DND-41 (cell line): ENCODE measurements at regions not wholly inside any gene's neighbourhood (a gene's known extent, or its start where the extent isn't known, plus 50 kb on each side); places are given as distances from the start of the nearest gene placed in this dataset.

Experiments
- ATAC-seq: fragments of 200-7000 bp; cut with Tn5 transposase; 3 replicates; pipeline ENCODE4 v1.9.1; 2021; ENCODE audit warnings: low read depth; ENCODE audit not compliant: insufficient read depth
- DNase-seq: peaks from one replicate; pipeline ENCODE4 v3.0.0-alpha.2; 2020
- H2AFZ ChIP-seq: 2 replicates; pipeline ENCODE4 v1.6.0; 2012; ENCODE audit warnings: low read depth, low read length
- H3K27ac ChIP-seq: 2 replicates; pipeline ENCODE4 v1.5.1; 2012; ENCODE audit warnings: low read length, inconsistent platforms
- H3K27me3 ChIP-seq: fragments of 200-600 bp; sonication (generic); 2 replicates; pipeline ENCODE4 v1.6.0; 2012; ENCODE audit warnings: low read length, mild to moderate bottlenecking, inconsistent platforms; ENCODE audit not compliant: insufficient read depth, poor library complexity
- H3K36me3 ChIP-seq: 2 replicates; pipeline ENCODE4 v1.5.1; 2012; ENCODE audit warnings: low read length, inconsistent platforms; ENCODE audit not compliant: insufficient read depth
- H3K4me1 ChIP-seq: 2 replicates; pipeline ENCODE4 v1.5.1; 2012; ENCODE audit warnings: mild to moderate bottlenecking, low read length; ENCODE audit not compliant: insufficient read depth
- H3K4me2 ChIP-seq: 2 replicates; pipeline ENCODE4 v1.6.0; 2012; ENCODE audit warnings: mild to moderate bottlenecking, moderate library complexity, low read length, inconsistent platforms; ENCODE audit not compliant: insufficient read depth
- H3K4me3 ChIP-seq, 2 experiments: fragments of 200-600 bp in 1 of 2; shearing (Covaris generic) in 1 of 2; 2 replicates each; pipeline ENCODE4 v1.5.1; 2012 to 2016; ENCODE audit warnings: inconsistent platforms in 2 of 2, low read length in 2 of 2, mild to moderate bottlenecking in 2 of 2, low read depth in 1 of 2, moderate library complexity in 1 of 2
- H3K79me2 ChIP-seq: 2 replicates; pipeline ENCODE4 v1.6.0; 2012; ENCODE audit warnings: low read length, inconsistent platforms; ENCODE audit not compliant: insufficient read depth
- H3K9ac ChIP-seq: 2 replicates; pipeline ENCODE4 v1.6.0; 2012; ENCODE audit warnings: low read depth, mild to moderate bottlenecking, inconsistent platforms, low read length, moderate library complexity
- H3K9me3 ChIP-seq: 2 replicates; pipeline ENCODE4 v1.5.1; 2012; ENCODE audit warnings: low read length, moderate library complexity, mild to moderate bottlenecking, inconsistent platforms; ENCODE audit not compliant: insufficient read depth, severe bottlenecking
- H4K20me1 ChIP-seq: 2 replicates; pipeline ENCODE4 v1.6.0; 2012; ENCODE audit warnings: low read length; ENCODE audit not compliant: insufficient read depth
- EZH2 ChIP-seq: IDR thresholded peaks from 3 replicates; pipeline ENCODE4 v1.6.1; 2012; ENCODE audit warnings: borderline replicate concordance, low read depth, mild to moderate bottlenecking, moderate library complexity, low read length, inconsistent platforms; ENCODE audit not compliant: severe bottlenecking
- TF ChIP-seq, protein P1 (sequence below): IDR thresholded peaks from 2 replicates; pipeline ENCODE4 v1.5.1; 2012; ENCODE audit warnings: borderline replicate concordance, low read length, moderate library complexity, mild to moderate bottlenecking; ENCODE audit not compliant: poor library complexity, severe bottlenecking; ENCODE audit errors: extremely low read depth

- H3K4me2 ChIP-seq: no peak overlapping the region
- H3K9me3 ChIP-seq: no peaks in the 10 kb centered on the region
- TF ChIP-seq EZH2: no peak
- TF ChIP-seq, protein P1, sequence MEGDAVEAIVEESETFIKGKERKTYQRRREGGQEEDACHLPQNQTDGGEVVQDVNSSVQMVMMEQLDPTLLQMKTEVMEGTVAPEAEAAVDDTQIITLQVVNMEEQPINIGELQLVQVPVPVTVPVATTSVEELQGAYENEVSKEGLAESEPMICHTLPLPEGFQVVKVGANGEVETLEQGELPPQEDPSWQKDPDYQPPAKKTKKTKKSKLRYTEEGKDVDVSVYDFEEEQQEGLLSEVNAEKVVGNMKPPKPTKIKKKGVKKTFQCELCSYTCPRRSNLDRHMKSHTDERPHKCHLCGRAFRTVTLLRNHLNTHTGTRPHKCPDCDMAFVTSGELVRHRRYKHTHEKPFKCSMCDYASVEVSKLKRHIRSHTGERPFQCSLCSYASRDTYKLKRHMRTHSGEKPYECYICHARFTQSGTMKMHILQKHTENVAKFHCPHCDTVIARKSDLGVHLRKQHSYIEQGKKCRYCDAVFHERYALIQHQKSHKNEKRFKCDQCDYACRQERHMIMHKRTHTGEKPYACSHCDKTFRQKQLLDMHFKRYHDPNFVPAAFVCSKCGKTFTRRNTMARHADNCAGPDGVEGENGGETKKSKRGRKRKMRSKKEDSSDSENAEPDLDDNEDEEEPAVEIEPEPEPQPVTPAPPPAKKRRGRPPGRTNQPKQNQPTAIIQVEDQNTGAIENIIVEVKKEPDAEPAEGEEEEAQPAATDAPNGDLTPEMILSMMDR: no peak
- ATAC-seq (no peak), DNase-seq (no peak)
- no peak overlapping the region for H3K9ac ChIP-seq
- H3K4me1 ChIP-seq: no peaks in the 10 kb centered on the region
- no peak overlapping the region for H2AFZ ChIP-seq
- no peaks in the 10 kb centered on the region for H3K79me2 ChIP-seq
- H3K4me3 ChIP-seq: no peak overlapping the region
- H3K27ac ChIP-seq: no peak overlapping the region
- H4K20me1 ChIP-seq: no peaks in the 10 kb centered on the region
- no peaks in the 10 kb centered on the region for H3K27me3 ChIP-seq
- H3K36me3 ChIP-seq: no peaks in the 10 kb centered on the region
Measured at GRCh38 chr2:35915261-35915660, 440.3 kb upstream of the CRIM1 start.

GRCh38 chr2:35891936-35892335 is 463.6 kb upstream of the CRIM1 start:
- no peak overlapping the region for H3K9ac ChIP-seq
- no peak overlapping the region for H2AFZ ChIP-seq
- H3K4me1 ChIP-seq: no peaks in the 10 kb centered on the region
- peak overlapping the region; percentile 14; the same call in 1 of the 2 replicates for H3K4me2 ChIP-seq
- ATAC-seq: no peak
- H3K9me3 ChIP-seq: no peaks in the 10 kb centered on the region
- H3K4me3 ChIP-seq: no peak overlapping the region
- DNase-seq: no peak
- H3K27ac ChIP-seq: no peak overlapping the region
- no peaks in the 10 kb centered on the region for H3K27me3 ChIP-seq
- TF ChIP-seq, protein P1: no peak
- TF ChIP-seq EZH2: no peak
- H4K20me1 ChIP-seq: no peaks in the 10 kb centered on the region
- H3K79me2 ChIP-seq: no peaks in the 10 kb centered on the region
- no peaks in the 10 kb centered on the region for H3K36me3 ChIP-seq

DNA sequence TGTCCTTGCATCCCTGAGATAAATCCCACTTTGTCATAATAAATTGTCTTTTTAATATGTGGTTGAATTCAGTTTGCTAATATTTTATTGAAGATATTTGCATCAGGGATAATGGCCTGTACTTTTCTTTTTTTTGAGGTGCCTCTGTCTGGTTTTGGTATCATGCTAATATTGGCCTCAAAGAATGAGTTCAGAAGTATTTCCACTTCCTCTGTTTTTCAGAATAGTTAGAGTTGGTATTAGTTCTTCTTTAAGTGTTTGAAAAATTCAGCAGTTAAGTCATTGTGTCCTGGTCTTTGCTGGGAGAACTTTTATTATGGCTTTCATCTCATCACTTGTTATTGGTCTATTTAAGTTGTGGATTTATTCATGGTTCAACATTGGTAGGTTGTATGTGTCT is 464.1 kb upstream of the CRIM1 start:
- Histone ChIP-seq H4K20me1 (no peaks in the 10 kb centered on the region), H3K4me3 (no peak overlapping the region), H3K36me3 (no peaks in the 10 kb centered on the region), H3K4me1 (no peaks in the 10 kb centered on the region), H3K4me2 (no peak overlapping the region), H3K79me2 (no peaks in the 10 kb centered on the region), H3K27me3 (no peaks in the 10 kb centered on the region), H3K9ac (no peak overlapping the region), H2AFZ (no peak overlapping the region), H3K9me3 (no peaks in the 10 kb centered on the region), H3K27ac (no peak overlapping the region)
- ATAC-seq: no peak
- TF ChIP-seq, protein P1: no peak
- no peak for TF ChIP-seq EZH2
- DNase-seq: no peak

DNA sequence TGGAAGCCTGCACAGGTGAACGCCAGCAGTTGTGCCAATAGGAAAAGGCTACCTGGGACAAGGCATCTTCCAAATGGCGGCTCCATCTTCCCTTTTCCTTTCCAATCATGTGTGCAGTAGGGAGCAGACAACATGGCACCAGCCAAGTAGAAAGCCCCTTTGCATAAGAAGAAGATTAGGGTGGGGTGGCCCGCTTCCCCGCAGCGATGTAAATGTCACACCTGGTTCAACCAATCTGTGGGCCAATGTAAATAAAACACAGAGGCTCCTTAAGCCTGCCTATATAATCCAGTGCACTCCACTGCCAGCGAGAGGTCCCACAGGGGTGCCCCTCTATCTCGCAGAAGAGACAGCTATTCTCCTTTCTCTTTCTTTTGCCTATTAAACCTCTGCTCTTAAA is 468.4 kb upstream of the CRIM1 start:
- Histone ChIP-seq H3K4me3 (no peak overlapping the region), H2AFZ (no peak overlapping the region), H3K27me3 (no peaks in the 10 kb centered on the region), H3K9me3 (no peaks in the 10 kb centered on the region), H3K27ac (no peak overlapping the region), H3K9ac (no peak overlapping the region), H3K79me2 (no peaks in the 10 kb centered on the region), H3K36me3 (no peaks in the 10 kb centered on the region), H4K20me1 (no peaks in the 10 kb centered on the region), H3K4me2 (no peak overlapping the region), H3K4me1 (no peaks in the 10 kb centered on the region)
- DNase-seq (no peak), ATAC-seq (no peak)
- TF ChIP-seq EZH2: no peak
- TF ChIP-seq, protein P1: no peak
